Heart left ventricle (tissue), 16 donors: ENCODE measurements at regions not wholly inside any gene's neighbourhood (a gene's known extent, or its start where the extent isn't known, plus 50 kb on each side); places are given as distances from the start of the nearest gene placed in this dataset.

ENCODE experiments used
- ATAC-seq, 4 donors: fragments of 200-7000 bp; cut with Tn5 transposase; one replicate each; pipeline ENCODE4 v1.9.1; 2020 to 2022; ENCODE audit warnings: moderate library complexity in 4 of 4, mild to moderate bottlenecking in 3 of 4, moderate number of reproducible peaks in 1 of 4
- DNase-seq, 5 donors: peaks; one replicate each; pipeline ENCODE4 v3.0.0-alpha.2; 2020
- H3K27ac ChIP-seq, 12 donors: fragments of 200-600 bp; sonication (generic) in 4 of 12; one replicate each; pipeline versions ENCODE4 v1.5.0 to v1.8.0; 2016 to 2022; ENCODE audit warnings: mild to moderate bottlenecking in 2 of 12
- H3K27me3 ChIP-seq, 9 donors: fragments of 200-600 bp; sonication (generic) in 2 of 9; one replicate each; pipeline versions ENCODE4 v1.5.1 to v1.8.0; 2016 to 2022; ENCODE audit warnings: mild to moderate bottlenecking in 3 of 9
- H3K36me3 ChIP-seq, 9 donors: fragments of 200-600 bp; sonication (generic) in 2 of 9; one replicate each; pipeline versions ENCODE4 v1.5.0 to v1.8.0; 2018 to 2022; ENCODE audit warnings: mild to moderate bottlenecking in 2 of 9
- H3K4me1 ChIP-seq, 12 donors: fragments of 200-600 bp; sonication (generic) in 4 of 12; one replicate each; pipeline versions ENCODE4 v1.5.0 to v1.8.0; 2016 to 2022; ENCODE audit warnings: mild to moderate bottlenecking in 3 of 12
- H3K4me3 ChIP-seq, 12 donors: fragments of 200-600 bp; sonication (generic) in 4 of 12; one replicate each; pipeline versions ENCODE4 v1.5.0 to v1.8.0; 2017 to 2022; ENCODE audit warnings: mild to moderate bottlenecking in 9 of 12, moderate library complexity in 4 of 12
- H3K9me3 ChIP-seq, 12 donors: fragments of 200-600 bp; sonication (generic) in 4 of 12; one replicate each; pipeline versions ENCODE4 v1.5.0 to v1.8.0; 2016 to 2022; ENCODE audit warnings: mild to moderate bottlenecking in 1 of 12
- CTCF ChIP-seq, 12 donors: fragments of 200-600 bp; sonication (generic) in 4 of 12; IDR thresholded peaks; one replicate each; pipeline versions ENCODE4 v1.5.0 to v1.8.0; 2018 to 2022; ENCODE audit warnings: antibody characterized with exemption in 12 of 12, mild to moderate bottlenecking in 5 of 12
- POLR2A ChIP-seq, 2 donors: fragments of 450-650 bp; IDR thresholded peaks; one replicate each; pipeline ENCODE4 v1.6.1; 2017; ENCODE audit warnings: antibody characterized with exemption in 2 of 2, mild to moderate bottlenecking in 2 of 2, moderate library complexity in 2 of 2
- whole genome bisulfite sequencing, 4 donors: extraction: QIAGEN DNeasy Blood & Tissue Kit in 2 of 4; methylation state at CpG; one replicate each; pipeline versions ENCODE4 v1.1.5 to v1.1.7; 2013 to 2018; 5-methylcytosine and 5-hydroxymethylcytosine counted together
- intact Hi-C, 10 donors: fragments of 100-400 bp; cut with DNase I; formaldehyde crosslinking; loops; one replicate each; pipeline versions ENCODE4 v1.11.1 to v1.14.2; 2022
- donor health status: ischemic (EF 13 %, LVEDD 7.1; RV severe dilation, severe dysfunction).
- donor health status: healthy with polysubstance abuse.
- donor health status: DM: no; HTN: yes; CAD: no.
- donor health status: DM: no; HTN: no; CAD: no.
- donor health status: ischemic (EF 25% LVEDD 6.9; RV normal size, moderate dysfunction).
- donor health status: ischemic (EF 25% LVEDD 5.7; RV mildly dilated, moderate dysfunction).
- donor health status: healthy.
- donor health status: DM: yes; HTN: yes; CAD: no.
- donor health status: ischemic (EF 35%, LVEDD 5.7; RV mildly dilated, moderate dysfunction).
- donor health status: nonischemic (EF 11% LVEDD 7.7; RV severe dilation, severe dysfunction).
- donor health status: DM: yes; HTN: yes; CAD: no.
- donor health status: PGD.
- donor health status: ischemic (EF 29% LVEDD 5.4; RV normal size, mild dysfunction).
- donor health status: nonischemic (EF 23%, LVEDD 6.1; RV moderate dilation, normal function).

GRCh38 chr13:109361562-109362289 lies 424.7 kb downstream of the IRS2 start:
- DNase-seq = no peak
- Histone ChIP-seq H3K4me3 (no peak overlapping the region), H3K27me3 (no peaks in the 10 kb centered on the region), H3K27ac (no peak overlapping the region), H3K4me1 (no peaks in the 10 kb centered on the region), H3K9me3 (peaks cover 0 to 8% (median 0%) of the 10 kb centered on the region in 12 donors), H3K36me3 (no peaks in the 10 kb centered on the region)
- WGBS, 4 donors = 67 to 82% (median 78%) methylated on average over 11 of the region's 11 CpGs
- ATAC-seq = no peak
- no peak for TF ChIP-seq POLR2A (IDR thresholded peaks at IDR 0.05)
- TF ChIP-seq CTCF (IDR thresholded peaks at IDR 0.05) = no peak
- intact Hi-C loops = no loop called here

- DNase-seq (no peak), ATAC-seq (no peak)
- H3K27ac ChIP-seq = no peak overlapping the region
- H3K9me3 ChIP-seq = no peaks in the 10 kb centered on the region
- TF ChIP-seq CTCF (IDR thresholded peaks at IDR 0.05) (no peak), POLR2A (IDR thresholded peaks at IDR 0.05) (no peak)
- H3K4me3 ChIP-seq = no peak overlapping the region
- H3K36me3 ChIP-seq = no peaks in the 10 kb centered on the region
- H3K27me3 ChIP-seq = no peaks in the 10 kb centered on the region
- intact Hi-C loops = no loop called here
- no peaks in the 10 kb centered on the region for H3K4me1 ChIP-seq
- WGBS, 4 donors = 87 to 93% (median 91%) methylated on average over 16 of the region's 16 CpGs
Measured at GRCh38 chr13:109357751-109358471, 428.5 kb downstream of the IRS2 start.

GRCh38 chr13:109355875-109356434 lies 430.4 kb downstream of the IRS2 start:
- TF ChIP-seq POLR2A (IDR thresholded peaks at IDR 0.05) (no peak), CTCF (IDR thresholded peaks at IDR 0.05) (no peak)
- no peak for ATAC-seq
- intact Hi-C loops = no loop called here

GRCh38 chr13:109355166-109355565 lies 431.2 kb downstream of the IRS2 start:
- no peak for TF ChIP-seq CTCF (IDR thresholded peaks at IDR 0.05)
- TF ChIP-seq POLR2A (IDR thresholded peaks at IDR 0.05) = no peak
- no peak overlapping the region for H3K27ac ChIP-seq
- H3K4me1 ChIP-seq = no peaks in the 10 kb centered on the region
- no peak overlapping the region for H3K4me3 ChIP-seq
- no peaks in the 10 kb centered on the region for H3K27me3 ChIP-seq
- intact Hi-C loops = no loop called here
- no peaks in the 10 kb centered on the region for H3K36me3 ChIP-seq
- DNase-seq (no peak), ATAC-seq (no peak)
- no peaks in the 10 kb centered on the region for H3K9me3 ChIP-seq
- 68 to 82% (median 78%) methylated on average over 4 of the region's 4 CpGs for WGBS, 4 donors

More at GRCh38 chr13:109355875-109356434, 430.4 kb downstream of the IRS2 start:
- Histone ChIP-seq H3K9me3 (no peaks in the 10 kb centered on the region), H3K27ac (no peak overlapping the region), H3K27me3 (no peaks in the 10 kb centered on the region), H3K36me3 (no peaks in the 10 kb centered on the region), H3K4me3 (no peak overlapping the region), H3K4me1 (no peaks in the 10 kb centered on the region)
- WGBS, 4 donors = 87 to 93% (median 90%) methylated on average over 21 of the region's 21 CpGs
- DNase-seq = no peak
